BJ (cell line): ENCODE measurements at regions not wholly inside any gene's neighbourhood (a gene's known extent, or its start where the extent isn't known, plus 50 kb on each side); places are given as distances from the start of the nearest gene placed in this dataset.

Experiments used
- CTCF ChIA-PET: fragments of 350-600 bp; formaldehyde crosslinking; extraction: SDS; loops from one replicate; lab custom pipeline; 2021; ENCODE audit warnings: antibody characterized with exemption, inconsistent platforms; lab: Yijun Ruan, JAX
- POLR2A ChIA-PET: fragments of 300-600 bp; sonication (Branson Sonifier 250); formaldehyde crosslinking; extraction: SDS; loops from one replicate; lab custom pipeline; 2021; ENCODE audit warnings: antibody characterized with exemption; lab: Charles Lee
- DNase-seq: peaks from one replicate; pipeline ENCODE4 v3.0.0-alpha.2; 2011; ENCODE audit warnings: low read depth
- H3K27me3 ChIP-seq: 2 replicates; pipeline ENCODE4 v1.6.0; 2011; ENCODE audit warnings: low read length; ENCODE audit not compliant: control insufficient read depth, insufficient read depth
- H3K36me3 ChIP-seq: 2 replicates; pipeline ENCODE4 v1.5.1; 2011; ENCODE audit warnings: low read length; ENCODE audit not compliant: control insufficient read depth, insufficient read depth
- H3K4me3 ChIP-seq: 2 replicates; pipeline ENCODE4 v1.5.1; 2011; ENCODE audit warnings: low read depth, mild to moderate bottlenecking, control low read depth, low read length
- TF ChIP-seq, protein P1 (sequence below): IDR thresholded peaks from 2 replicates; pipeline ENCODE4 v1.5.1; 2011; ENCODE audit warnings: low read depth, mild to moderate bottlenecking, control low read depth, inconsistent platforms, low read length, moderate library complexity; ENCODE audit not compliant: insufficient read depth

- H3K27me3 ChIP-seq: no peaks in the 10 kb centered on the region
- DNase-seq: no peak
- CTCF ChIA-PET: interaction anchor here (0.6 to 1.7 kb wide), 12 partner anchors 10 to 726 kb away, joined by 3 to 14 read pairs (median 4); no protein-coding TSS in a partner anchor
- TF ChIP-seq, protein P1, sequence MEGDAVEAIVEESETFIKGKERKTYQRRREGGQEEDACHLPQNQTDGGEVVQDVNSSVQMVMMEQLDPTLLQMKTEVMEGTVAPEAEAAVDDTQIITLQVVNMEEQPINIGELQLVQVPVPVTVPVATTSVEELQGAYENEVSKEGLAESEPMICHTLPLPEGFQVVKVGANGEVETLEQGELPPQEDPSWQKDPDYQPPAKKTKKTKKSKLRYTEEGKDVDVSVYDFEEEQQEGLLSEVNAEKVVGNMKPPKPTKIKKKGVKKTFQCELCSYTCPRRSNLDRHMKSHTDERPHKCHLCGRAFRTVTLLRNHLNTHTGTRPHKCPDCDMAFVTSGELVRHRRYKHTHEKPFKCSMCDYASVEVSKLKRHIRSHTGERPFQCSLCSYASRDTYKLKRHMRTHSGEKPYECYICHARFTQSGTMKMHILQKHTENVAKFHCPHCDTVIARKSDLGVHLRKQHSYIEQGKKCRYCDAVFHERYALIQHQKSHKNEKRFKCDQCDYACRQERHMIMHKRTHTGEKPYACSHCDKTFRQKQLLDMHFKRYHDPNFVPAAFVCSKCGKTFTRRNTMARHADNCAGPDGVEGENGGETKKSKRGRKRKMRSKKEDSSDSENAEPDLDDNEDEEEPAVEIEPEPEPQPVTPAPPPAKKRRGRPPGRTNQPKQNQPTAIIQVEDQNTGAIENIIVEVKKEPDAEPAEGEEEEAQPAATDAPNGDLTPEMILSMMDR: no peak
- H3K36me3 ChIP-seq: no peaks in the 10 kb centered on the region
- no peak overlapping the region for H3K4me3 ChIP-seq
- POLR2A ChIA-PET: no interaction called here
Measured at GRCh38 chr7:18344536-18344935, 151.0 kb upstream of the HDAC9 start.

- ChIA-PET POLR2A (interaction anchor here (0.6 kb wide), 1 partner anchor 576 kb away, joined by 8 read pairs; no protein-coding TSS in a partner anchor), CTCF (interaction anchor here (0.6 to 7.1 kb wide), 17 partner anchors 11 to 665 kb away, joined by 3 to 39 read pairs (median 4); no protein-coding TSS in a partner anchor)
- Histone ChIP-seq H3K27me3 (no peaks in the 10 kb centered on the region), H3K4me3 (no peak overlapping the region), H3K36me3 (no peaks in the 10 kb centered on the region)
- no peak for DNase-seq
- TF ChIP-seq, protein P1: peak; percentile 85
Measured at GRCh38 chr7:18345641-18346234, 149.8 kb upstream of the HDAC9 start.

DNA sequence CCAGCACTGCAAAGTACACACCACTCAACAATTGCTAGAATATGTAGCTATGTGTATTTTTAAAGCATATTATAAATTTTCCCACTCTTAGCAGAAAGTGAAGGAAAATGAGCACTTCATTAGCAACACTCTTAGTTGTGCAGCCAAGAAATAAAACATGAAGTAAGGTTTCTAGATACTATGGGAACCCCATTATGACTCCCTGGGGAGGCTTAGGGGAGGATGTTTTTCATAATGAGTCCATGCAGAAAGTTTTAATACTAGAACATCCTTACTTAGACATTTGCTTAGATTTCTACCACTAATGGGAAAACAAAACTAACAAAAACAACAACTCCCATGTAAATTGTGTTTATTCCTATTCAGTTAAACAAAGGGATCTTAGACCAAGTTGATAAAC lies 148.4 kb upstream of the HDAC9 start:
- POLR2A ChIA-PET: no interaction called here
- H3K4me3 ChIP-seq: no peak overlapping the region
- no peaks in the 10 kb centered on the region for H3K27me3 ChIP-seq
- no peaks in the 10 kb centered on the region for H3K36me3 ChIP-seq
- CTCF ChIA-PET: interaction anchor here (1.1 to 7.1 kb wide), 4 partner anchors 11 to 665 kb away, joined by 3 to 39 read pairs (median 6); no protein-coding TSS in a partner anchor
- no peak for DNase-seq
- TF ChIP-seq, protein P1: no peak

- TF ChIP-seq, protein P1: no peak
- Histone ChIP-seq H3K36me3 (no peaks in the 10 kb centered on the region), H3K27me3 (no peaks in the 10 kb centered on the region), H3K4me3 (no peak overlapping the region)
- no peak for DNase-seq
- POLR2A ChIA-PET: no interaction called here
- CTCF ChIA-PET: interaction anchor here (0.5 to 7.9 kb wide), 10 partner anchors 214 to 1391 kb away, joined by 3 to 110 read pairs (median 8); no protein-coding TSS in a partner anchor
Measured at GRCh38 chr7:18350678-18351077, 144.9 kb upstream of the HDAC9 start.

- H3K36me3 ChIP-seq: no peaks in the 10 kb centered on the region
- DNase-seq: peak; percentile 23
- H3K27me3 ChIP-seq: no peaks in the 10 kb centered on the region
- POLR2A ChIA-PET: no interaction called here
- CTCF ChIA-PET: interaction anchor here (0.5 to 7.9 kb wide), 44 partner anchors 12 to 1362 kb away, joined by 3 to 110 read pairs (median 4); partner anchors contain the start of gene HDAC9
- no peak overlapping the region for H3K4me3 ChIP-seq
- TF ChIP-seq, protein P1: peak; percentile 58
Measured at GRCh38 chr7:18352339-18353255, 143.0 kb upstream of the HDAC9 start.
